ENCODE measurements at regions not wholly inside any gene's neighbourhood (a gene's known extent, or its start where the extent isn't known, plus 50 kb on each side); places are given as distances from the start of the nearest gene placed in this dataset.

GRCh38 chr5:174312270-174312617, 266.7 kb downstream of the NSG2 start (continued):
- TF ChIP-seq MLLT1 (IDR thresholded peaks at IDR 0.05) = no peak
- TF ChIP-seq ZNF687 (IDR thresholded peaks at IDR 0.05) = no peak
- no peak for TF ChIP-seq FOXM1 (IDR thresholded peaks at IDR 0.05; ENCODE audit: low read depth, low read length)
- TF ChIP-seq YY1 (IDR thresholded peaks at IDR 0.05; ENCODE audit: low read depth, low read length) = no peak
- no peak for TF ChIP-seq RUNX3 (IDR thresholded peaks at IDR 0.05; ENCODE audit: low read length)
- TF ChIP-seq SMAD1 (IDR thresholded peaks at IDR 0.05; ENCODE audit: low read depth, partially characterized antibody) = no peak
- no peak for TF ChIP-seq BCL3 (IDR thresholded peaks at IDR 0.05; ENCODE audit: borderline replicate concordance, insufficient read depth, low read depth, low read length, poor library complexity, severe bottlenecking)

Measured in GM12878 (cell line).